ENCODE measurements at regions not wholly inside any gene's neighbourhood (a gene's known extent, or its start where the extent isn't known, plus 50 kb on each side); places are given as distances from the start of the nearest gene placed in this dataset.

- TF ChIP-seq CTCF (conservative IDR thresholded peaks at IDR 0.05; ENCODE audit: low read length): no peak
- TF ChIP-seq EZH2phosphoT487 (IDR thresholded peaks at IDR 0.05; ENCODE audit: borderline replicate concordance): no peak
These were observed 686.3 kb downstream of the LIG4 start for GRCh38 chr13:107529035-107529434.
